ENCODE measurements at regions not wholly inside any gene's neighbourhood (a gene's known extent, or its start where the extent isn't known, plus 50 kb on each side); places are given as distances from the start of the nearest gene placed in this dataset.

GRCh38 chr21:31552826-31553225 lies 106.7 kb upstream of the SOD1 start:
- no peak for TF ChIP-seq CTCF (IDR thresholded peaks at IDR 0.05; ENCODE audit: insufficient read depth, low read length)
- TF ChIP-seq POLR2AphosphoS5 (IDR thresholded peaks at IDR 0.05; ENCODE audit: low read depth), result no peak
- TF ChIP-seq GABPA (IDR thresholded peaks at IDR 0.05; ENCODE audit: low read depth), result no peak
- no peak for TF ChIP-seq REST (IDR thresholded peaks at IDR 0.05; ENCODE audit: insufficient replicate concordance, low read depth)
- TF ChIP-seq SPI1 (IDR thresholded peaks at IDR 0.05; ENCODE audit: borderline replicate concordance, low read depth), result no peak

All from HL-60 (cell line).